ENCODE measurements at regions not wholly inside any gene's neighbourhood (a gene's known extent, or its start where the extent isn't known, plus 50 kb on each side); places are given as distances from the start of the nearest gene placed in this dataset.

GRCh38 chr1:38126970-38127369 lies 80.4 kb upstream of the POU3F1 start:
- DNase-seq, result no peak

GRCh38 chr1:38125837-38126520 lies 79.4 kb upstream of the POU3F1 start:
- peak; percentile 3 for DNase-seq

- no peak for DNase-seq
Measured at GRCh38 chr1:38125016-38125415, 78.4 kb upstream of the POU3F1 start.

GRCh38 chr1:38123356-38124135 lies 77.0 kb upstream of the POU3F1 start:
- no peak for DNase-seq

- no peak for DNase-seq
Measured at GRCh38 chr1:38121231-38121680, 74.7 kb upstream of the POU3F1 start.

GRCh38 chr1:38120552-38121230 lies 74.1 kb upstream of the POU3F1 start:
- DNase-seq, result no peak

GRCh38 chr1:38118976-38119375 lies 72.4 kb upstream of the POU3F1 start:
- no peak for DNase-seq

GRCh38 chr1:38117444-38117887 lies 70.9 kb upstream of the POU3F1 start:
- no peak for DNase-seq

- no peak for DNase-seq
Measured at GRCh38 chr1:38115682-38116202, 69.1 kb upstream of the POU3F1 start.

- no peak for DNase-seq
Measured at GRCh38 chr1:38115226-38115625, 68.6 kb upstream of the POU3F1 start.

- peak; percentile 71 for DNase-seq
Measured at GRCh38 chr1:38114241-38115026, 67.8 kb upstream of the POU3F1 start.

- no peak for DNase-seq
Measured at GRCh38 chr1:38113159-38113666, 66.6 kb upstream of the POU3F1 start.

- DNase-seq, result no peak
Measured at GRCh38 chr1:38111589-38111988, 65.0 kb upstream of the POU3F1 start.

- no peak for DNase-seq
Measured at GRCh38 chr1:38105267-38105666, 58.7 kb upstream of the POU3F1 start.

- DNase-seq, result peak; percentile 53
Measured at GRCh38 chr1:38102636-38103035, 56.0 kb upstream of the POU3F1 start.

GRCh38 chr1:38101037-38101785 lies 54.6 kb upstream of the POU3F1 start:
- DNase-seq, result no peak

- no peak for DNase-seq
Measured at GRCh38 chr1:38098101-38098847, 51.7 kb upstream of the POU3F1 start.

GRCh38 chr1:38097284-38097898 lies 50.8 kb upstream of the POU3F1 start:
- DNase-seq, result no peak

Data from femur (tissue), 1 donor.